ENCODE measurements at regions not wholly inside any gene's neighbourhood (a gene's known extent, or its start where the extent isn't known, plus 50 kb on each side); places are given as distances from the start of the nearest gene placed in this dataset.

- TF ChIP-seq FOXP4 (CRISPR knock-in tag; IDR thresholded peaks at IDR 0.05) (no peak), NFATC4 (CRISPR knock-in tag; IDR thresholded peaks at IDR 0.05) (no peak), ZNF396 (CRISPR knock-in tag; IDR thresholded peaks at IDR 0.05; ENCODE audit: borderline replicate concordance) (no peak)
These were observed 245.2 kb downstream of the SPATA18 start (continued) for GRCh38 chr4:52296341-52296740.

GRCh38 chr4:52298444-52298843 lies 247.3 kb downstream of the SPATA18 start:
- no peaks in the 10 kb centered on the region for H3K27me3 Mint-ChIP-seq (ENCODE audit: low read depth)
- DNase-seq (ENCODE audit: low spot score) (no peak), ATAC-seq (no peak)
- CTCF ChIA-PET = no interaction called here
- H3K4me1 Mint-ChIP-seq = no peaks in the 10 kb centered on the region
- H3K9me3 Mint-ChIP-seq = peaks cover 4% of the 10 kb centered on the region
- no peak for TF ChIP-seq SMAD3 (CRISPR knock-in tag; IDR thresholded peaks at IDR 0.05; ENCODE audit: borderline replicate concordance)
- TF ChIP-seq IRF2 (CRISPR knock-in tag; IDR thresholded peaks at IDR 0.05; ENCODE audit: borderline replicate concordance, low read depth) = no peak
- no peak for TF ChIP-seq MYBL2 (CRISPR knock-in tag; IDR thresholded peaks at IDR 0.05)
- TF ChIP-seq TEAD1 (CRISPR knock-in tag; IDR thresholded peaks at IDR 0.05) = no peak
- TF ChIP-seq ZSCAN18 (CRISPR knock-in tag; IDR thresholded peaks at IDR 0.05) = no peak
- no peak for TF ChIP-seq ZNF232 (CRISPR knock-in tag; IDR thresholded peaks at IDR 0.05)
- no peak for TF ChIP-seq ATF6 (CRISPR knock-in tag; IDR thresholded peaks at IDR 0.05)
- TF ChIP-seq ZBTB21 (CRISPR knock-in tag; IDR thresholded peaks at IDR 0.05; ENCODE audit: borderline replicate concordance) = no peak
- TF ChIP-seq AR (CRISPR knock-in tag; IDR thresholded peaks at IDR 0.05) = no peak
- POLR2A ChIA-PET = no interaction called here
- H3K4me3 Mint-ChIP-seq = no peak overlapping the region
- H3K27ac Mint-ChIP-seq = no peak overlapping the region
- H3K36me3 Mint-ChIP-seq = 0 out of 2 replicates have a peak, but pooled peaks cover 2% of the 10 kb centered on the region

- Mint-ChIP-seq H3K27ac (no peak overlapping the region), H3K36me3 (0 out of 2 replicates have a peak, but pooled peaks cover 2% of the 10 kb centered on the region), H3K9me3 (peaks cover 4% of the 10 kb centered on the region), H3K27me3 (ENCODE audit: low read depth) (no peaks in the 10 kb centered on the region), H3K4me3 (no peak overlapping the region), H3K4me1 (no peaks in the 10 kb centered on the region)
- DNase-seq (ENCODE audit: low spot score) (no peak), ATAC-seq (no peak)
- CTCF ChIA-PET = no interaction called here
- POLR2A ChIA-PET = no interaction called here
- TF ChIP-seq E2F1 (CRISPR knock-in tag; IDR thresholded peaks at IDR 0.05) (no peak), ATF6 (CRISPR knock-in tag; IDR thresholded peaks at IDR 0.05) (no peak), SP1 (CRISPR knock-in tag; conservative IDR thresholded peaks at IDR 0.05) (no peak), MLX (CRISPR knock-in tag; IDR thresholded peaks at IDR 0.05) (no peak), CDX4 (CRISPR knock-in tag; IDR thresholded peaks at IDR 0.05; ENCODE audit: borderline replicate concordance) (no peak), NFATC4 (CRISPR knock-in tag; IDR thresholded peaks at IDR 0.05) (no peak)
These were observed 248.0 kb downstream of the SPATA18 start for GRCh38 chr4:52299120-52299519.
